CD4-positive, alpha-beta memory T cell (primary cell): ENCODE measurements at regions not wholly inside any gene's neighbourhood (a gene's known extent, or its start where the extent isn't known, plus 50 kb on each side); places are given as distances from the start of the nearest gene placed in this dataset.

Experiments
- CTCF ChIA-PET: fragments of 350-600 bp; sonication (Branson Sonifier 250); formaldehyde crosslinking; loops from one replicate; lab custom pipeline; 2021; ENCODE audit warnings: inconsistent platforms; ENCODE audit not compliant: partially characterized antibody; lab: Charles Lee
- POLR2A ChIA-PET: fragments of 350-600 bp; sonication (Branson Sonifier 250); formaldehyde crosslinking; loops from one replicate; lab custom pipeline; 2021; ENCODE audit not compliant: partially characterized antibody; lab: Charles Lee
- DNase-seq, 5 donors: peaks; one replicate each; pipeline versions ENCODE4 v3.0.0 to v3.0.0-alpha.2; 2020 to 2022; ENCODE audit warnings: mixed read lengths in 1 of 5
- H3K27ac ChIP-seq: one replicate; pipeline ENCODE4 v1.7.0; 2013; ENCODE audit warnings: low read depth, low read length
- H3K27me3 ChIP-seq: 2 replicates; pipeline ENCODE4 v1.7.0; 2013; ENCODE audit warnings: mild to moderate bottlenecking, low read length, moderate library complexity; ENCODE audit not compliant: insufficient read depth
- H3K36me3 ChIP-seq: 2 replicates; pipeline ENCODE4 v1.7.0; 2013; ENCODE audit warnings: mild to moderate bottlenecking, low read length, moderate library complexity; ENCODE audit not compliant: insufficient read depth
- H3K4me1 ChIP-seq: 2 replicates; pipeline ENCODE4 v1.7.0; 2013; ENCODE audit warnings: mild to moderate bottlenecking, low read length, moderate library complexity; ENCODE audit not compliant: insufficient read depth
- H3K4me3 ChIP-seq, 2 donors: one replicate each; pipeline ENCODE4 v1.7.0; 2013; ENCODE audit warnings: low read length in 2 of 2, mild to moderate bottlenecking in 1 of 2
- H3K9me3 ChIP-seq, 2 donors: one replicate each; pipeline ENCODE4 v1.7.0; 2013; ENCODE audit warnings: low read length in 2 of 2, control low read depth in 1 of 2; ENCODE audit not compliant: control insufficient read depth in 1 of 2
- H3K27ac Mint-ChIP-seq, 7 donors: one replicate each; pipeline ENCODE4 v1.8.0; 2020 to 2021; ENCODE audit warnings: mixed read lengths in 7 of 7, mild to moderate bottlenecking in 6 of 7, inconsistent platforms in 3 of 7, moderate library complexity in 3 of 7
- H3K27me3 Mint-ChIP-seq, 2 donors: one replicate each; pipeline ENCODE4 v1.8.0; 2020 to 2021; ENCODE audit warnings: mixed read lengths in 2 of 2
- H3K36me3 Mint-ChIP-seq, 2 donors: one replicate each; pipeline ENCODE4 v1.8.0; 2020 to 2021; ENCODE audit warnings: mixed read lengths in 2 of 2, inconsistent platforms in 1 of 2, mild to moderate bottlenecking in 1 of 2
- H3K4me1 Mint-ChIP-seq, 4 donors: one replicate each; pipeline ENCODE4 v1.8.0; 2020 to 2021; ENCODE audit warnings: mixed read lengths in 4 of 4, mild to moderate bottlenecking in 1 of 4
- H3K4me3 Mint-ChIP-seq, 8 donors: one replicate each; pipeline ENCODE4 v1.8.0; 2020 to 2021; ENCODE audit warnings: mixed read lengths in 8 of 8, mild to moderate bottlenecking in 7 of 8, moderate library complexity in 6 of 8, inconsistent platforms in 3 of 8
- H3K9me3 Mint-ChIP-seq, 8 donors: one replicate each; pipeline ENCODE4 v1.8.0; 2020 to 2021; ENCODE audit warnings: mixed read lengths in 8 of 8, mild to moderate bottlenecking in 5 of 8, inconsistent platforms in 3 of 8, moderate library complexity in 1 of 8
- intact Hi-C: fragments of 100-400 bp; cut with micrococcal nuclease; formaldehyde crosslinking; loops from one replicate; pipeline ENCODE4 v1.15.1; 2023

GRCh38 chr4:55175779-55176231 is 50.4 kb upstream of the KDR start:
- Histone ChIP-seq H3K27me3 (no peaks in the 10 kb centered on the region), H3K4me3 (no peak overlapping the region), H3K36me3 (no peaks in the 10 kb centered on the region), H3K9me3 (no peaks in the 10 kb centered on the region), H3K27ac (no peak overlapping the region), H3K4me1 (no peaks in the 10 kb centered on the region)
- Mint-ChIP-seq H3K27ac (no peak overlapping the region), H3K4me1 (peaks cover 0 to 3% (median 0%) of the 10 kb centered on the region in 4 donors), H3K4me3 (no peak overlapping the region), H3K36me3 (no peaks in the 10 kb centered on the region), H3K9me3 (no peaks in the 10 kb centered on the region), H3K27me3 (peaks cover 0 to 7% of the 10 kb centered on the region in 2 donors)
- ChIA-PET POLR2A (no interaction called here), CTCF (interaction anchor here (0.7 kb wide), 1 partner anchor 9 kb away, joined by 3 read pairs; no protein-coding TSS in a partner anchor)
- intact Hi-C loops: no loop called here
- DNase-seq: no peak

- no peaks in the 10 kb centered on the region for H3K36me3 Mint-ChIP-seq
- Histone ChIP-seq H3K36me3 (no peaks in the 10 kb centered on the region), H3K4me3 (no peak overlapping the region), H3K4me1 (no peaks in the 10 kb centered on the region), H3K9me3 (no peaks in the 10 kb centered on the region), H3K27me3 (no peaks in the 10 kb centered on the region), H3K27ac (no peak overlapping the region)
- intact Hi-C loops: no loop called here
- DNase-seq: no peak
- no peaks in the 10 kb centered on the region for H3K9me3 Mint-ChIP-seq
- ChIA-PET CTCF (no interaction called here), POLR2A (no interaction called here)
- H3K4me3 Mint-ChIP-seq: no peak overlapping the region
- peaks cover 2 to 11% of the 10 kb centered on the region in 2 donors for H3K27me3 Mint-ChIP-seq
- peaks cover 0 to 3% (median 0%) of the 10 kb centered on the region in 4 donors for H3K4me1 Mint-ChIP-seq
- no peak overlapping the region for H3K27ac Mint-ChIP-seq
Observed at GRCh38 chr4:55176497-55176896, 51.1 kb upstream of the KDR start.

- intact Hi-C loops: no loop called here
- H3K27me3 ChIP-seq: no peaks in the 10 kb centered on the region
- POLR2A ChIA-PET: no interaction called here
- Mint-ChIP-seq H3K4me3 (no peak overlapping the region), H3K36me3 (no peaks in the 10 kb centered on the region), H3K4me1 (peaks cover 0 to 3% (median 0%) of the 10 kb centered on the region in 4 donors), H3K27me3 (peaks cover 2 to 11% of the 10 kb centered on the region in 2 donors), H3K27ac (no peak overlapping the region), H3K9me3 (no peaks in the 10 kb centered on the region)
- H3K4me1 ChIP-seq: no peaks in the 10 kb centered on the region
- no peak overlapping the region for H3K4me3 ChIP-seq
- DNase-seq: no peak
- no peaks in the 10 kb centered on the region for H3K36me3 ChIP-seq
- H3K9me3 ChIP-seq: no peaks in the 10 kb centered on the region
- CTCF ChIA-PET: no interaction called here
- H3K27ac ChIP-seq: no peak overlapping the region
Observed at GRCh38 chr4:55177461-55177860, 52.1 kb upstream of the KDR start.

GRCh38 chr4:55178226-55179005 is 53.0 kb upstream of the KDR start:
- DNase-seq: no peak
- Histone ChIP-seq H3K4me3 (no peak overlapping the region), H3K4me1 (no peaks in the 10 kb centered on the region), H3K27ac (no peak overlapping the region), H3K36me3 (no peaks in the 10 kb centered on the region), H3K9me3 (no peaks in the 10 kb centered on the region), H3K27me3 (no peaks in the 10 kb centered on the region)
- Mint-ChIP-seq H3K4me3 (no peak overlapping the region), H3K9me3 (no peaks in the 10 kb centered on the region), H3K4me1 (peaks cover 0 to 3% (median 0%) of the 10 kb centered on the region in 4 donors), H3K27ac (no peak overlapping the region), H3K27me3 (peaks cover 2 to 6% of the 10 kb centered on the region in 2 donors), H3K36me3 (no peaks in the 10 kb centered on the region)
- CTCF ChIA-PET: no interaction called here
- POLR2A ChIA-PET: no interaction called here
- intact Hi-C loops: no loop called here

GRCh38 chr4:55181010-55182005 is 55.9 kb upstream of the KDR start:
- intact Hi-C loops: loop anchor here (10.0 kb wide), 1 partner anchor 683 kb away; no protein-coding TSS in a partner anchor
- Mint-ChIP-seq H3K4me1 (no peaks in the 10 kb centered on the region), H3K27ac (no peak overlapping the region), H3K4me3 (no peak overlapping the region), H3K9me3 (no peaks in the 10 kb centered on the region), H3K27me3 (peaks cover 2 to 10% of the 10 kb centered on the region in 2 donors), H3K36me3 (no peaks in the 10 kb centered on the region)
- POLR2A ChIA-PET: no interaction called here
- H3K4me1 ChIP-seq: no peaks in the 10 kb centered on the region
- H3K27me3 ChIP-seq: no peaks in the 10 kb centered on the region
- H3K4me3 ChIP-seq: no peak overlapping the region
- no peak overlapping the region for H3K27ac ChIP-seq
- no peaks in the 10 kb centered on the region for H3K9me3 ChIP-seq
- CTCF ChIA-PET: interaction anchor here (0.9 kb wide), 1 partner anchor 8 kb away, joined by 3 read pairs; no protein-coding TSS in a partner anchor
- H3K36me3 ChIP-seq: no peaks in the 10 kb centered on the region
- no peak for DNase-seq

GRCh38 chr4:55183926-55184599 is 58.7 kb upstream of the KDR start:
- intact Hi-C loops: loop anchor here (10.0 kb wide), 1 partner anchor 681 kb away; no protein-coding TSS in a partner anchor
- Histone ChIP-seq H3K27me3 (no peaks in the 10 kb centered on the region), H3K36me3 (no peaks in the 10 kb centered on the region), H3K4me1 (no peaks in the 10 kb centered on the region), H3K27ac (no peak overlapping the region), H3K4me3 (no peak overlapping the region), H3K9me3 (no peaks in the 10 kb centered on the region)
- H3K27me3 Mint-ChIP-seq: peaks cover 5 to 12% of the 10 kb centered on the region in 2 donors
- no peak for DNase-seq
- no peaks in the 10 kb centered on the region for H3K4me1 Mint-ChIP-seq
- ChIA-PET CTCF (interaction anchor here (1.1 to 1.7 kb wide), 6 partner anchors 10 to 554 kb away, joined by 3 to 5 read pairs (median 4); no protein-coding TSS in a partner anchor), POLR2A (no interaction called here)
- H3K9me3 Mint-ChIP-seq: no peaks in the 10 kb centered on the region
- no peak overlapping the region for H3K4me3 Mint-ChIP-seq
- H3K36me3 Mint-ChIP-seq: no peaks in the 10 kb centered on the region
- no peak overlapping the region for H3K27ac Mint-ChIP-seq
